Right cardiac atrium (tissue), 5 donors: ENCODE measurements at regions not wholly inside any gene's neighbourhood (a gene's known extent, or its start where the extent isn't known, plus 50 kb on each side); places are given as distances from the start of the nearest gene placed in this dataset.

Experiments used
- ATAC-seq, 2 donors: fragments of 200-7000 bp; cut with Tn5 transposase; one replicate each; pipeline versions ENCODE4 v1.8.0 to v1.9.1; 2020; ENCODE audit warnings: moderate library complexity in 2 of 2, mild to moderate bottlenecking in 1 of 2
- DNase-seq, 3 donors: peaks; one replicate each; pipeline ENCODE4 v3.0.0-alpha.2; 2020
- H3K27ac ChIP-seq: one replicate; pipeline ENCODE4 v1.5.1; 2013; ENCODE audit warnings: mild to moderate bottlenecking, low read length, control low read depth, moderate library complexity
- H3K27me3 ChIP-seq: one replicate; pipeline ENCODE4 v1.6.1; 2013; ENCODE audit not compliant: control insufficient read depth, insufficient read depth
- H3K4me1 ChIP-seq: one replicate; pipeline ENCODE4 v1.6.1; 2013; ENCODE audit warnings: low read length; ENCODE audit not compliant: control insufficient read depth, insufficient read depth
- H3K4me3 ChIP-seq: one replicate; pipeline ENCODE4 v1.5.1; 2013; ENCODE audit warnings: low read length, control low read depth
- H3K9me3 ChIP-seq: one replicate; pipeline ENCODE4 v1.6.1; 2013; ENCODE audit warnings: low read length; ENCODE audit not compliant: control insufficient read depth
- WGBS: extraction: QIAGEN DNeasy Blood & Tissue Kit; methylation state at CpG from one replicate; pipeline ENCODE4 v1.1.7; 2013; 5-methylcytosine and 5-hydroxymethylcytosine counted together
- intact Hi-C, 4 donors: fragments of 100-400 bp; cut with DNase I; formaldehyde crosslinking; loops; one replicate each; pipeline versions ENCODE4 v1.11.0 to v1.14.0; 2022 to 2023
- donor health status: healthy with polysubstance abuse.
- donor health status: DM: no; HTN: yes; CAD: no.
- donor health status: DM: no; HTN: no; CAD: no.
- donor health status: DM: no; HTN: yes; CAD: no; lungs with severe emphysema.
- donor health status: DM: yes; HTN: yes; CAD: no.

- Histone ChIP-seq H3K9me3 (no peaks in the 10 kb centered on the region), H3K27ac (no peak overlapping the region), H3K4me3 (no peak overlapping the region), H3K4me1 (no peaks in the 10 kb centered on the region), H3K27me3 (no peaks in the 10 kb centered on the region)
- ATAC-seq = no peak
- intact Hi-C loops = no loop called here
- peak in 1 of 3 donors; percentile 18 for DNase-seq
- 45% methylated on average over 1 of the region's 1 CpG for WGBS
Observed at GRCh38 chr11:104286129-104286528, 122.2 kb upstream of the PDGFD start.

- no peak overlapping the region for H3K27ac ChIP-seq
- ATAC-seq = no peak
- H3K9me3 ChIP-seq = no peaks in the 10 kb centered on the region
- no peak overlapping the region for H3K4me3 ChIP-seq
- H3K4me1 ChIP-seq = no peaks in the 10 kb centered on the region
- intact Hi-C loops = no loop called here
- no peaks in the 10 kb centered on the region for H3K27me3 ChIP-seq
- DNase-seq = no peak
Observed at GRCh38 chr11:104279587-104279986, 115.6 kb upstream of the PDGFD start.

GRCh38 chr11:104275992-104276391 lies 112.0 kb upstream of the PDGFD start:
- DNase-seq = no peak
- H3K27me3 ChIP-seq = no peaks in the 10 kb centered on the region
- H3K4me3 ChIP-seq = no peak overlapping the region
- H3K4me1 ChIP-seq = no peaks in the 10 kb centered on the region
- intact Hi-C loops = no loop called here
- no peak for ATAC-seq
- 42% methylated on average over 2 of the region's 2 CpGs for WGBS
- H3K27ac ChIP-seq = no peak overlapping the region
- no peaks in the 10 kb centered on the region for H3K9me3 ChIP-seq

DNA sequence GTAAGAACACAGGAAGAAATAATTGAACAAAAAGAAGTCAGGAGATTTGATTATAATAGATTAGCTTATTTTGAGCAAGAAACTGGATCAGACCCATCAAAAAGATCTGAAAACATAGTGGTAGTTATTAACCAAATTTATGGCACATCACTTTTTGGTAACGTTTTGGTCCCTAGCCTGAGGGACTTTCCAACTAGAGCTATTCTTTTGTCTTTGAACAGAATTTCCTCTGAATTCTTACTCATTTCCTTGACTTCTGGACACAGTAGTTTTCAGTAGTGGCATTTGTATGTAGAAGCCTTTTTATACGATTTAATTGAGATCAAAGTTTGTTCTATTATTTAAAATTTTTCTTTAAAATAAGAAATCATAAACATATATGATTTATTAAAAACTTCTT lies 96.5 kb upstream of the PDGFD start:
- no peak overlapping the region for H3K27ac ChIP-seq
- WGBS = 49% methylated on average over 2 of the region's 2 CpGs
- no peaks in the 10 kb centered on the region for H3K27me3 ChIP-seq
- no peaks in the 10 kb centered on the region for H3K9me3 ChIP-seq
- DNase-seq = no peak
- no peaks in the 10 kb centered on the region for H3K4me1 ChIP-seq
- no peak for ATAC-seq
- intact Hi-C loops = no loop called here
- H3K4me3 ChIP-seq = no peak overlapping the region

- Histone ChIP-seq H3K27ac (no peak overlapping the region), H3K4me3 (no peak overlapping the region), H3K9me3 (no peaks in the 10 kb centered on the region), H3K4me1 (no peaks in the 10 kb centered on the region), H3K27me3 (no peaks in the 10 kb centered on the region)
- ATAC-seq (no peak), DNase-seq (no peak)
- 48% methylated on average over 4 of the region's 4 CpGs for WGBS
- intact Hi-C loops = no loop called here
Observed at GRCh38 chr11:104259121-104259610, 95.2 kb upstream of the PDGFD start.

DNA sequence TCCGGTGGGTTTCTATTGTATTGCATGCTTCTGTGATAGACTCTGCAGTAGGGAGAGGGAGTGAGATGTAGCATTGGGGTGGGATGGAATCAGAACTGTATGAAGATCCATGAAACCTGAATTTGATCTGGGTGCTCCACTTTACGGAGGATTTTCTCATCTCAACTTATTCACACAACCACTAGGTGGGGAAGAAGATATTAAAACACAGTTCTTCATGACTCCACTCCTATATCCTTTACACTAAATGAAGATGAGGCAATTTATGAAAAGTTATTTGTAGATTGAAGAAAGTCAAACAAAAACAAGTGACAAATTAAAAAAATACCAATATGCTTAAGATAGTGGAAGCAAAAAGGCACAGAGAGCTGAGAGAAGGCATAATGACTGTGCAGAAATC lies 92.6 kb upstream of the PDGFD start:
- intact Hi-C loops = no loop called here
- 58% methylated on average over 2 of the region's 2 CpGs for WGBS

DNA sequence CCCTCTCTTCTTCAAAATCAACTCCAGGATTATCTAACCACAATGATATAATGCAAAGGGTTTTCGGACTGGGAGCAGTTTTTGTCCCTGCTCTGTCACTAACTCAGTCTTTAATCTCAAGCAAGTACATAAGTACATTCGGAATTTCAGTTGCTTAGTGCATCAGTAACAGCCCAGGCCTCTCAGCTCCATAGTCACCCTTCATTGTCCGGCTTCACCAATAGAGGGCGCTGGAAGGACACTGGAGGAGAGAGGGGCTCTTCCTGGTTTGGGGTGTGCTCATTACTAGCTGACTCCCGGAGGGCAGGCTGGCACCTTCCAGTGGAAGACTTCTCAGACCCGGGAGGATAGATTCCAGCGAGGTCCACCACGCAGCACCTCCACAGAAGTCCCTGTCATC lies 90.4 kb upstream of the PDGFD start:
- intact Hi-C loops = no loop called here
- Histone ChIP-seq H3K27me3 (no peaks in the 10 kb centered on the region), H3K27ac (no peak overlapping the region), H3K9me3 (no peaks in the 10 kb centered on the region), H3K4me3 (no peak overlapping the region), H3K4me1 (no peaks in the 10 kb centered on the region)
- 30% methylated on average over 8 of the region's 8 CpGs for WGBS
- DNase-seq (peak in 1 of 3 donors; percentile 33), ATAC-seq (no peak)

More for the DNA sequence above, 92.6 kb upstream of the PDGFD start:
- no peak for DNase-seq
- no peak overlapping the region for H3K4me3 ChIP-seq
- no peak for ATAC-seq
- H3K27ac ChIP-seq = no peak overlapping the region
- no peaks in the 10 kb centered on the region for H3K9me3 ChIP-seq
- H3K4me1 ChIP-seq = no peaks in the 10 kb centered on the region
- no peaks in the 10 kb centered on the region for H3K27me3 ChIP-seq

GRCh38 chr11:104246590-104246989 lies 82.6 kb upstream of the PDGFD start:
- Histone ChIP-seq H3K4me1 (no peaks in the 10 kb centered on the region), H3K9me3 (no peaks in the 10 kb centered on the region), H3K27me3 (no peaks in the 10 kb centered on the region), H3K4me3 (no peak overlapping the region), H3K27ac (no peak overlapping the region)
- WGBS = 63% methylated on average over 3 of the region's 3 CpGs
- intact Hi-C loops = no loop called here
- DNase-seq (no peak), ATAC-seq (no peak)

GRCh38 chr11:104238916-104239315 lies 75.0 kb upstream of the PDGFD start:
- no peaks in the 10 kb centered on the region for H3K4me1 ChIP-seq
- WGBS = 95% methylated on average over 3 of the region's 3 CpGs
- ATAC-seq (no peak), DNase-seq (no peak)
- intact Hi-C loops = no loop called here
- no peaks in the 10 kb centered on the region for H3K27me3 ChIP-seq
- H3K9me3 ChIP-seq = no peaks in the 10 kb centered on the region
- no peak overlapping the region for H3K4me3 ChIP-seq
- no peak overlapping the region for H3K27ac ChIP-seq

DNA sequence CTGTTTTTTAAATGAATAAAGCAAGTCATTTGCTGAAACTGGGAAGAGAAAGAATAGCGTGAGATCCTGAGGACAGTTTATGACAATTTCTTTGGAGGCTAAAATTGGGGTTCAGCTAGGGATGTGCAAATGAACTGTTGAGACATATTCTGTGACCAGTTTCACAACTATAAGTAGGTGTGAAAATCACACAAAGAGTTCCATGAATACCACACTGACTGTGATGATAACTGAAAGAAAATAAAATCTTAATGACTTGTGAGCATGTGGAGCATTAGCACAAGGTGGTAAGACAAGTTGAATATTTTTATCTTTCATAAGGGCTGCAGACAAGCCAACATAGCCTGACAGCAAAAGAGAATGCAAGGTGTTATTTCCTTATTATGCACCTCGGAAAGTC lies 61.1 kb upstream of the PDGFD start:
- 87% methylated on average over 2 of the region's 2 CpGs for WGBS
- Histone ChIP-seq H3K9me3 (no peaks in the 10 kb centered on the region), H3K4me3 (no peak overlapping the region), H3K27ac (no peak overlapping the region), H3K4me1 (no peaks in the 10 kb centered on the region), H3K27me3 (no peaks in the 10 kb centered on the region)
- intact Hi-C loops = no loop called here
- ATAC-seq (no peak), DNase-seq (no peak)

DNA sequence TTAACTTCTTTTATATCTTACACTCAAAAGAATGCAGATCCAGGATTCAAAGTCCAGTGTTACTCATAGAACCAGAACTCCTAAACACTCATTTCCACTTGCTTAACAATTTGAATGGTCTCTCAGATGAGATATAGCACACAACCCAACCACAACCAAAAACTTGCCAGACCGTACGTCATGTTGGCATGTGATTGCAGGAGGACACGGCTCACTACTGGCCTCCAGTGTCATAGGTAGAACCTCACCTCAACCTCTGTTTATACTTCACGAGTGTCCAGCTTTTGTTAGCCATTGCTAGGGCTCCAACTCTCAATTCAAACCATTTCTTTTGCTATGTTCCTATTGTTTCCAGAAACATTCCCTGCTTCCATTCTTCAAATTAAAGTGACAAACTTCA lies 58.5 kb upstream of the PDGFD start:
- intact Hi-C loops = no loop called here
- ATAC-seq (no peak), DNase-seq (no peak)
- H3K4me1 ChIP-seq = no peaks in the 10 kb centered on the region
- H3K27me3 ChIP-seq = no peaks in the 10 kb centered on the region
- H3K27ac ChIP-seq = no peak overlapping the region
- no peak overlapping the region for H3K4me3 ChIP-seq
- 73% methylated on average over 4 of the region's 4 CpGs for WGBS
- no peaks in the 10 kb centered on the region for H3K9me3 ChIP-seq

DNA sequence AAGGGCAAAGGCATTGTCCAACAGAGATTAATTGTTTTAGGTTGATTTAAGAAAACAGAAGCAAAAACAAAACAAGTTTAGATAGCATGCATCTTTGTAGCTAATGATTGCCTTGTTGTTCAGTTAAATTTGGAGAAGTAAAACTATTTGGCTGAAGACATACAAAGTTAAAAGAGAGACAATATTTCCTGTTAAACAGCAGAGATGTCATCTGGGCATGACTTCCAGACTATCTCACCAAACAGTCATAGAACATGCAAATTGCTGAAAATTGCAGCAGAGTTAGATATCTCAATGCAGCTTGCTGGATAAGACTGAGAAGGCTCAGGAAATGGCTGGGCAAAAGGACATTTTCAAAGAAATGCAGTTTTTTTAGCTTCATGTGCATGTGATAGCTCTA lies 57.5 kb upstream of the PDGFD start:
- intact Hi-C loops = no loop called here

More for the DNA sequence above, 57.5 kb upstream of the PDGFD start:
- H3K27me3 ChIP-seq = no peaks in the 10 kb centered on the region
- ATAC-seq (no peak), DNase-seq (no peak)
- H3K27ac ChIP-seq = no peak overlapping the region
- H3K9me3 ChIP-seq = no peaks in the 10 kb centered on the region
- H3K4me1 ChIP-seq = no peaks in the 10 kb centered on the region
- H3K4me3 ChIP-seq = no peak overlapping the region
